ENCODE measurements at regions not wholly inside any gene's neighbourhood (a gene's known extent, or its start where the extent isn't known, plus 50 kb on each side); places are given as distances from the start of the nearest gene placed in this dataset.

DNA sequence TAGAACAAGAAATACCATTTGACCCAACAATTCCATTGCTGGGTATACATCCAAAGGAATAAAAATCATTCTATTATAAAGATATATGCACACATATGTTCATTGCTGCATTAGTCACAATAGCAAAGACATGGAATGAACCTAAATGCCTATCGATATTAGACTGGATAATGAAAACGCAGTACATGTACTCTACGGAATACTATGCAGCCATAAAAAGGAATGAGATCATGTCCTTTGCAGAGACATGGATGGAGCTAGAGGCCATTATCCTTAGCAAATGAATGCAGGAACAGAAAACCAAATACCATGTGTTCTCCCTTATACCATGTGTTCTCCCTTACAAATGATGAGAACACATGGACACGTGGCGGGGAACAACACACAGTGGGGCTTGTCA is 190.2 kb downstream of the HACE1 start:
- TF ChIP-seq CTCF (IDR thresholded peaks at IDR 0.05), result no peak

DNA sequence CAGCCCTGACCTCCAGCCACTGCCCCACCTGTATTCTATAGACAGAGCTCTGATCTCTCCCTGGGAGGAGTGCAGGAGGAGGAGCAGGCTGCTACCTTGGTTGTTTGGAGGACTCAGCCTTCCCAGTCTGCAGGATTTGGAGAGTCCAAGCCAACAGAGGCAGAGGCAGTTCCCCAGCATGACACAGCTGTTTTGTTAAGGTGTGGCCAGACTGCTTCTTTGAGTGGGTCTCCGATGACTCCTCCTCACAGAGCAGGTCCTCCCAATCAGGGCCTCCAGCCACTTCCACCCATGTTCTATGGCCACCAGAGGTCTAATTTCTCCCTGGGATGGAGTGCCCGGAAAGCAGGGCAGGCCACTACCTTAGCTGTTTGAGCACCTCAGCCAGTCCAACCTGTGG is 203.5 kb downstream of the HACE1 start:
- TF ChIP-seq CTCF (IDR thresholded peaks at IDR 0.05), result no peak

DNA sequence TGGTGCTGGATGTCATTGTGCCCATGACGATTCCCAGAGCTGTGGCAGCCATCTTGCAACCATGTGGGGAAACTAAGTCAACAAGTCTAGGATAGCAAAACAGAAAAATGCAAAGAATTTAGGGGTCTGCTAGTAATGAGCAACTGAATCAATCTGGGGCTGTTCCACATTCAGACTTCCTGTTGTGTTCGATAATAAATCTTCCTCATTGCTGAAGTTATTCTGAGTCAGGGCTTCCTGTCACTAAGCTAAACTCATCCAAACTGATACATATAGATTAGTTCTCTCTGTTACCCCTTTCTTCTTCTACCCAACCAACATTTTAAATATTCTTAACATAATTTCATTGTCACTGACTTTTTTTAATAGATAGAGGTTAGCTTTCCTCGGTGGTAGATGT is 205.9 kb downstream of the HACE1 start:
- TF ChIP-seq CTCF (IDR thresholded peaks at IDR 0.05), result no peak

GRCh38 chr6:104648347-104648746 is 211.4 kb downstream of the HACE1 start:
- TF ChIP-seq CTCF (IDR thresholded peaks at IDR 0.05), result no peak

DNA sequence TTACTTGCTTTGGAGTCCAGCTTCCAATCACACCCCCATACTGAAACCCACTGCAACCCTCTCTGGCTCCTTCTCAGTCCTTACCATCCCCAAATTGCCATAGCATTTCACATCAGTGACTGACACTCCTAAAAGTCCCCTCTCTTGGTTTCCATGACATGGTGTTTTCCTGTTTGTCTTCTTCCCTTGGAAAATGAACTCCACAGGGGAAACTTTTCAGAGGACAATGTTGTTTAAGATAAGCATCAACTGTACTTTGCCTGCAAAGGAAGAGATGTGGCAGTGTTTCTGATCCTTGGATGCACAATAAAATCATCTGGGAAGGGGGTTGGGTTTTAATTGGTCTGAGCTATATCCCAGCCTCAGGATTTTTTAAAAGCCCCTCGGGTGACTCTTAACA is 214.9 kb downstream of the HACE1 start:
- TF ChIP-seq CTCF (IDR thresholded peaks at IDR 0.05), result no peak

GRCh38 chr6:104642871-104643270 is 216.8 kb downstream of the HACE1 start:
- no peak for TF ChIP-seq CTCF (IDR thresholded peaks at IDR 0.05)

GRCh38 chr6:104640761-104641160 is 219.0 kb downstream of the HACE1 start:
- no peak for TF ChIP-seq CTCF (IDR thresholded peaks at IDR 0.05)

DNA sequence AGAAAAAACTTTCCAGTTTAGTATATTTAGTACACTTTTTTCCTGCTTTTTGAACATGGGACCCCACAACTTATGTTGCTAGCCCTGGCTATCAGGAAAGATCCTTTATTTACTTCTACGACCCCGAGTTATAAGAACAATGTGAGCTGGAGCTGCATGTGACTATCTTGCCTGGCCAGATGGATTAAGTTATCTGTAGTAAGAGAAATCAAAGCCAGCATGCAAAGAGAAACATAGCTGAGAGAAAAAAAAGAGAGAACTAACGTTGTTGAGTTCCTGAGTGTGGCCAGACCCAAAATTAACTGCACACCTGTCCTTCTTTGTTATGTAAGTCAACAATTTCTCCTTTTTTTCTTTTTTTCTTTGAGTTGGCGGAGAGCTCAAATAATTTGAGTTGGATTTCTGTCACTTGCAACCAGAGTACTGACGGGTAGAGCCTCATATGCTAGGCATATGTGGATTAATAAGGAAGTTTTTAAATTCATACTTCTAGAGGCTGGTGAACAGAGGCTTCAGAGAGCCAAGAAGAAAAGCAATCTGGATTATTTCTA is 219.5 kb downstream of the HACE1 start:
- no peak for TF ChIP-seq CTCF (IDR thresholded peaks at IDR 0.05)
